Activated T-helper 1 cell treated with Interleukin-2 at 50 U/mL for 16 hours (primary cell): ENCODE measurements at regions not wholly inside any gene's neighbourhood (a gene's known extent, or its start where the extent isn't known, plus 50 kb on each side); places are given as distances from the start of the nearest gene placed in this dataset.
"Not testable (repeated sequence)": the region's sequence is repeated elsewhere in the genome, so short reads cannot be mapped to it uniquely, and the experiment has no call there.

ENCODE experiments used
- DNase-seq: peaks from one replicate; pipeline ENCODE4 v3.0.0-alpha.2; 2020; ENCODE audit warnings: low read depth

- DNase-seq: no peak
Observed at GRCh38 chr9:71632776-71633175, 135.5 kb downstream of the CEMIP2 start.

- DNase-seq: no peak
Observed at GRCh38 chr9:71630377-71630995, 137.8 kb downstream of the CEMIP2 start.

DNA sequence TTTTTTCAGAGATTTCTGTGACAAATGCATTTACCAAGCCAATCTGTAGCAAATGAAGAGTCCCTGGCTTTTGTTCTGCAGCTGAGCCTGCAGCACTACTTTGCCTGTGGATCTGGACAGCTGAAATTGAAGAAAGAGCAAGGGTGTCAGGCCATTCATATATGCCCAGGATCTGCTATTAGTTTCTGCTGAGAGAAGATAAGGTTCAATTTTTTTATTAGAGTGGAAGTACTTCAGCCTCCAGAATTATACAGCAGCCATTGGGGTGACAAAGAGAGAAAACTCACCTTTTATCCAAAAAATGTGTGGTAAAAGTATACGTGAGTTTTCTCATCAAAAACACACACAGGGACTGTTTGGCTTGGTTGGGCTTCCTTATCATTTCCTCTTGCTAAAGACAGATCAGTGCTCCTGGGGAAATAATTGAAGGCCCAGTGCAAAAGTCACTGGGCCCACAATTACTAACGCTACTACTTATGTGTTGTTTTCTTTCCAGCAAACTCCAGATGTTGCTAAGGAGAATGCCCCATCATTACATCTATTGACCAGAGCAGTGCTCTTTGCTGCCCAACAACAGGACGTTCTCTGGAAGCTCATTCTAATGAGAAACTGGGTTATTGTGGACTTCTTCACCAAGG lies 138.6 kb downstream of the CEMIP2 start:
- DNase-seq: no peak

GRCh38 chr9:71628247-71628646 lies 140.1 kb downstream of the CEMIP2 start:
- DNase-seq: no peak

DNA sequence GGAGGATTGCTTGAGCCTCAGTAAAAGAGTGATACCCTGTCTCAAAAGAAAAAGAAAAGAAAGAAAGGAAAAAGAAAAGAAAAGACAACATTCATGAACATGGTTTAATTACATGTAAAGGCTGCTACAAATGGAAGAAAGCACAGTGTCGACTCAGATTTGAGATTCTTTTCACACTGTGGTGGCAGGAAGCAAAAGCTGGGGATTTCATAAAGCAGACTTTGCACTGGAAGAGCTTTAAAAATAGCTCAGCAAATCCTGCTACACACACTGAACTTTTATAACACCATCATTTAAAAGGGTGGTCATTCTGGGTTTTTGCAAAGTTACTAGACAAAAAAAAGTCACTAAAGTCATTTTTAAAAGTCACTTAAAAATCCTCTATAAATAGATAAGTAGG lies 140.8 kb downstream of the CEMIP2 start:
- DNase-seq: no peak

DNA sequence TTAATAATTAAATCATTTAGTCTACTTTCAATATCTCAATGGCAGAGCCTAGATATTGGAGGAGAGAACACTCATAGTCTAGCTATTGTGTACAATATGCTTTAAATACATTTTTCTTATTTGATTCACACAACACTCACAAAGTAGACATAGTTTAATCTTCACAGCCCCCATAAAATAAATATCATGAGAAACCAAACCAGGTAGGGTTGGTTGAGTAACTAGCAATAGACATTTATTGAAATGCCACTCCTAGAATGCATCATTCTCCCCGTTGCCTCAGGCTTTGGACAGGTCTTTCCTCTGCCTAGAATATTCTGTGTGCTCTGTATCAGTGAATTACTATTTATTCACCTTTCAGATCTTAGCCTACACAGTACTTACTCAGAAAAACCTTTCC lies 141.9 kb downstream of the CEMIP2 start:
- DNase-seq: no peak

DNA sequence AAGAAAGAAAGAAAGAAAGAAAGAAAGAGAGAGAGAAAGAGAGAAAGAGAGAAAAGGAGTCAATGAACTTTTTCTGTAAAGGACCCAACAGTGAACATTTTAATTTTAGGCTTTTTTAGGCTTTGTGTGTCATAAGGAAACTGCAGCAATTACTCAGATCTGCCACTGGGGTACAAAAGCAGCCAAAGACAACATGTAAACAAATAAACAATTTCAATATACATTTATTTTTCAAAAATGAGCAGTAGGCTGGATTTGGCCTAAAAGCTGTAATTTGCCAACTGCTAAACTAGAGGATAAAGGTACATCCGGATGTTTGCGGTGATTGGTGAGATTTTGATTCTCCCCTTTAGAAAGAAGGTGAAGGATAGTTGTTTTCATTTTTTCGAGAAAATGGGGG lies 143.6 kb downstream of the CEMIP2 start:
- DNase-seq: no peak

GRCh38 chr9:71620746-71621145 lies 147.6 kb downstream of the CEMIP2 start:
- DNase-seq: no peak

DNA sequence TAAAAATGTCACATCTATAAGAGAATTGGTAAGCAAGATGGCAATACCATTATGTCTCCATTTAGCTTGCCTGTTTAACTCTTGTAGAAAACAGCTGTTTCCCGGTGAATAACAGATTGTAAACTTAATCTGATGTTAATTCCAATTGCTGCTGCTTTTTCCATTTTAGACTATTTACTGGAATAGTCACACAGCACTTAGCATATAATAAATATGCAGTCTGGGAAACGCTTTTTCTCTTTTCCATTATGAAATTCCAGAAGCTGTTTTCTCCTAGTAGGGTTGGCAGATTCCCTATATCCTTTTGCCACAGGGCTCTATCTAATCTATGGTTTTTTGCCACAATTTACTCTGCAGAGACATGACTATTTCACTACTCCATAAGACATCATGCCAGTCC lies 148.0 kb downstream of the CEMIP2 start:
- no peak for DNase-seq

DNA sequence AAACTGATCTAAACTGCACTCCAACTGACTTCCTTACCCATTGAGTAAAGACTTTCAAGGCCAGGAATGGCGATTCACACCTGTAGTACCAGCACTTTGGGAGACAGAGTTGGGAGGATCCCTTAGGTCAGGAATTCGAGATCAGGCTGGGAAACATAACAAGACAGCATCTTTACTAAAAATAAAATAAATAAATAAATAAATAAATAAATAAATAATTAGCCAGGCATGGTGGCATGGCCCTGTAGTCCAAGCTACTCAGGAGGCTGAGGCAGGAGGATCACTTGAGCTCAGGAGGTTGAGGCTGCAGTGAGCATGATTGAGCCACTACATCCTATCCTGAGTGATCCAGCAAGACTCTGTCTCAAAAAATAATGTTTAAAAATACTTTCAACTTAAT lies 148.4 kb downstream of the CEMIP2 start:
- DNase-seq: no peak

- DNase-seq: no peak
Observed at GRCh38 chr9:71614409-71615010, 153.8 kb downstream of the CEMIP2 start.

DNA sequence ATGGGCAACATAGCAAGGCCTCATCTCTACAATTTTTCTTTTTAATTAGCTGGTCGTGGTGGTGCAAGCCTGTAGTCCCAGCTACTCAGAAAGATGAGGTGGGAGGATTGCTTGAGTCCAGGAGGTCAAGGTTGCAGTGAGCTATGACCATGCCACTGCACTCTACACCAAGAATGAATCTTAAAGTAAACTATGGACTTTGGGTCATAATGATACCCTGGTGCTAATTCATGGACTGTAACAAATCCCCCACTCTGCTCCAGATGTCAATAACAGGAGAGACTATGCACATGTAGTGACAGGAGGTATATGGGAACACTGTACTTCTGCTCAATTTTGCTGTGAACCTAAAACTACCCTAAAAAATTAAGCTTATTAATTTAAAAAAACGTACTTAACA lies 155.4 kb downstream of the CEMIP2 start:
- no peak for DNase-seq

DNA sequence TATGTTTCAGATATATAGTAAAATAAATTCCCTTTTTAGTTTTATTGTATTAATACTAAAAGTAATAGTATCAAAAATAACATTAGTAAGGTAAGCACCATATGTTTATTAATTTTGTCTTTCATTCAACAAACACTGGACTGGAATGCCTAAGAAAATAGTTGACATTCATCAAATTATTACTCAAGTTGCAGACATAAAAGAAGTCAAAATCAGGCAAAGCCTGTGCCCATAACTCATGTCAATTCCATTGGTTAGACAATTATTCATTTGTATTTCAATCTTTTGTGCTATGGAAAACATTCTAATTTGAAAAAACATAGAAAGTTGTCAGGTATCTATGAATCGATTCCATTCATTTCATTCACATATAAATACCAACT lies 158.9 kb downstream of the CEMIP2 start:
- DNase-seq: no peak

GRCh38 chr9:71608825-71609447 lies 159.4 kb downstream of the CEMIP2 start:
- DNase-seq: no peak

GRCh38 chr9:71608021-71608420 lies 160.3 kb downstream of the CEMIP2 start:
- DNase-seq: no peak

- DNase-seq: no peak
Observed at GRCh38 chr9:71607461-71607881, 160.8 kb downstream of the CEMIP2 start.

- peak; percentile 65 for DNase-seq
Observed at GRCh38 chr9:71604197-71605063, 163.9 kb downstream of the CEMIP2 start.

GRCh38 chr9:71602652-71603051 lies 165.7 kb downstream of the CEMIP2 start:
- no peak for DNase-seq

GRCh38 chr9:71595762-71596161 lies 172.6 kb downstream of the CEMIP2 start:
- DNase-seq: not testable (repeated sequence)

DNA sequence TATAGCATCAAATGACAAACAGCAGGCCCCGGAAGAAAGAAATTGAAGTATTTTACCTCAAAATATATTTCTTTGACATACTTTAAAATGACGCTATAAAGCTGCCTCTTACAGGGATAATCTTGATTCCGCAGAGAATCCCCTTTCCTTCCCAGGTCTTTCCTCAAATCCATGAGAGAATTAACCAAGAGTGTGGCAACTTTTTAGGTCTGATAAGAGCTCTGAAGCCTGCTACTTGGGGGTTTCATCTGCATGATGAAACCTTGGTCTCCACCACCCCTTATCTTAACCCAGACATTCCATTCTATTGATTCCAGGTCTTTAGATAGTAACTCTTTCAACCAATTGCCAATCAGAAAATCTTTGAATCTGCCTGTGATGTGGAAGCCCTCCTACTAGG lies 173.8 kb downstream of the CEMIP2 start:
- DNase-seq: no peak

GRCh38 chr9:71592400-71592799 lies 175.9 kb downstream of the CEMIP2 start:
- DNase-seq: no peak

DNA sequence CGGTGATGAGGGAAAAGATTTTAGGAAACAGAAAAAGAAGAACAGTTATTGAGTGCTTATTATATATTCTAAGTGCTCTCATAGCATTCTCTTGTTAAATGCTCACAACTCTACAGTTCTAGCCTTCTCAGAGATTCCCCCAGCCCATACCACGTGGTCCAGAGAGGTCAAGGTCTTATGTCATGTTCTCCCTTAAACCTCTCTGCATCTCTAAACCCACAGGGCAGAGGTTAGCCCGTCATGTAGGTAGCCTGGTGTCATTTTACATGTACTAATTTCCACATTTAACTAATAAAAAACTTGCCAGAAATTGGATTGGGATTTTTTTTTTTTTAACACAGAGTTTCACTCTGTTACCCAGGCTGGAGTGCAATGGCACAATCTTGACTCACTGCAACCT lies 178.0 kb downstream of the CEMIP2 start:
- DNase-seq: no peak
